ENCODE measurements at regions not wholly inside any gene's neighbourhood (a gene's known extent, or its start where the extent isn't known, plus 50 kb on each side); places are given as distances from the start of the nearest gene placed in this dataset.

DNA sequence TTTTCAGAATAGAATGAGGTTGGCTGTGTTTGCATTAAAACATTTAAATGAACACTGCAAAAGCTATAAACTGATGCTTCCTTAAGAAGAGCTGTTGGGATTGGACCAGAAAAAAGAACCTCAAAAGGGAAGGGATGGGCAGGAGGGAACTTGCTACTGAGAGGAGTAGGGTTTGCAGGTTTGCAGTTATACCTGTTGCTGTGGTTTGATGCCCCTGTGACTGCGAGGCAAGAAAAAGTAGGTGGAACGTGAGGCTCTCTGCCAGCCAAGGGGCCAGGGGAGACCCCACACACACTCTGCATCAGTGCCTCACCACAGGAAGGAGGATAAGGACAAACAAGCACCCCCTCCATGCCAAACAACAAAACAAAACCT is 197.2 kb downstream of the BCAS1 start:
- Histone ChIP-seq H4K8ac (replicated peaks; ENCODE audit: insufficient read length, low read depth, low read length) (no peak overlapping the region), H3K56ac (ENCODE audit: insufficient read length, low read depth, low read length) (no peak overlapping the region), H3K4ac (ENCODE audit: low read depth, low read length) (no peak overlapping the region), H3K9me3 (ENCODE audit: control insufficient read depth, low read depth, low read length) (no peaks in the 10 kb centered on the region), H3K27me3 (ENCODE audit: insufficient read depth, low read length) (no peaks in the 10 kb centered on the region), H2AK5ac (ENCODE audit: insufficient read length, low read length) (no peak overlapping the region), H3K18ac (ENCODE audit: insufficient read length, low read depth, low read length) (no peak overlapping the region), H4K20me1 (ENCODE audit: control insufficient read depth, insufficient read depth, insufficient read length) (no peaks in the 10 kb centered on the region), H3K4me1 (ENCODE audit: insufficient read depth, low read length) (peaks cover 5% of the 10 kb centered on the region; the same call in 1 of the 2 replicates), H2AFZ (ENCODE audit: low read length) (peak overlapping the region; percentile 70), H3K4me2 (ENCODE audit: insufficient read depth, insufficient read length, low read length) (no peak overlapping the region), H4K91ac (ENCODE audit: insufficient read length, low read depth, low read length) (no peak overlapping the region), H3K23ac (ENCODE audit: insufficient read length, low read depth, low read length) (no peak overlapping the region), H2BK15ac (ENCODE audit: low read depth, low read length) (no peak overlapping the region), H3T11ph (ENCODE audit: low read length) (no peak overlapping the region), H3K79me1 (ENCODE audit: insufficient read depth, low read depth, low read length, poor library complexity, severe bottlenecking) (no peaks in the 10 kb centered on the region), H3K23me2 (ENCODE audit: insufficient read length, low read depth, low read length, poor library complexity, severe bottlenecking) (peaks cover 3% of the 10 kb centered on the region), H3K79me2 (ENCODE audit: insufficient read depth, low read length) (no peaks in the 10 kb centered on the region), H3K9ac (ENCODE audit: extremely low read depth, insufficient read length, low read length) (no peak overlapping the region), H2BK12ac (ENCODE audit: insufficient read length, low read depth, low read length) (no peak overlapping the region), H3K14ac (ENCODE audit: insufficient read depth, low read length) (no peak overlapping the region), H4K5ac (ENCODE audit: insufficient read length, low read depth, low read length) (no peak overlapping the region), H2BK120ac (ENCODE audit: low read depth, low read length, poor library complexity, severe bottlenecking) (no peak overlapping the region), H2BK20ac (ENCODE audit: low read depth, low read length, poor library complexity, severe bottlenecking) (no peak overlapping the region), H2BK5ac (ENCODE audit: insufficient read length, low read length) (no peak overlapping the region), H3K27ac (ENCODE audit: insufficient read length, low read depth, low read length) (no peak overlapping the region)
- Mint-ChIP-seq H3K27ac (peak overlapping the region; percentile 78 to 95 (median 93); a peak in 5 of 7 replicates), H3K4me1 (peaks cover 55 to 56% of the 10 kb centered on the region in 2 experiments), H3K9me3 (no peaks in the 10 kb centered on the region; a peak in 1 of 5 replicates), H3K36me3 (ENCODE audit: insufficient read depth in 1 of 3, low read depth in 3 of 3) (no peaks in the 10 kb centered on the region; a peak in 1 of 7 replicates), H3K4me3 (no peak overlapping the region), H3K27me3 (ENCODE audit: low read depth) (peaks cover 5% of the 10 kb centered on the region; the same call in 1 of the 2 replicates)
- no peak for DNase-seq
- TF ChIP-seq CTCF (conservative IDR thresholded peaks at IDR 0.05): no peak
- WGBS (ENCODE audit: extremely low coverage, insufficient read length, low lambda C conversion rate): no CpG with 5 or more reads among the region's 2 CpGs
